Liver (tissue), 8 donors: ENCODE measurements at regions not wholly inside any gene's neighbourhood (a gene's known extent, or its start where the extent isn't known, plus 50 kb on each side); places are given as distances from the start of the nearest gene placed in this dataset.
A peak's percentile ranks its signal among the peaks of the same experiment; 100 is the strongest.

ENCODE experiments used
- DNase-seq: peaks from one replicate; pipeline ENCODE4 v3.0.0-alpha.2; 2017; ENCODE audit warnings: low spot score
- H3K27ac ChIP-seq, 2 donors: one replicate each; pipeline ENCODE4 v1.7.0; 2013; ENCODE audit warnings: inconsistent platforms in 2 of 2, low read length in 2 of 2, control low read depth in 1 of 2, low read depth in 1 of 2, mild to moderate bottlenecking in 1 of 2
- H3K27me3 ChIP-seq, 4 donors: one replicate each; pipeline versions ENCODE4 v1.6.1 to v1.7.0; 2013; ENCODE audit warnings: low read length in 3 of 4, inconsistent platforms in 1 of 4, mild to moderate bottlenecking in 1 of 4, moderate library complexity in 1 of 4; ENCODE audit not compliant: control insufficient read depth in 4 of 4, insufficient read depth in 4 of 4
- H3K36me3 ChIP-seq, 4 donors: one replicate each; pipeline versions ENCODE4 v1.6.1 to v1.7.0; 2013; ENCODE audit warnings: low read length in 3 of 4, mild to moderate bottlenecking in 3 of 4, low read depth in 1 of 4, moderate library complexity in 1 of 4; ENCODE audit not compliant: control insufficient read depth in 4 of 4, insufficient read depth in 3 of 4
- H3K4me1 ChIP-seq, 4 donors: one replicate each; pipeline versions ENCODE4 v1.6.1 to v1.7.0; 2013; ENCODE audit warnings: low read length in 3 of 4, mild to moderate bottlenecking in 3 of 4, moderate library complexity in 1 of 4; ENCODE audit not compliant: control insufficient read depth in 4 of 4, insufficient read depth in 4 of 4
- H3K4me3 ChIP-seq, 3 donors: one replicate each; pipeline versions ENCODE4 v1.6.1 to v1.7.0; 2013; ENCODE audit warnings: low read length in 3 of 3, control low read depth in 1 of 3, low read depth in 1 of 3, mild to moderate bottlenecking in 1 of 3
- H3K9ac ChIP-seq, 2 donors: one replicate each; pipeline ENCODE4 v1.7.0; 2013; ENCODE audit warnings: low read length in 2 of 2, mild to moderate bottlenecking in 2 of 2, moderate library complexity in 2 of 2, control low read depth in 1 of 2, low read depth in 1 of 2
- H3K9me3 ChIP-seq, 4 donors: one replicate each; pipeline versions ENCODE4 v1.6.1 to v1.7.0; 2013; ENCODE audit warnings: low read length in 3 of 4; ENCODE audit not compliant: control insufficient read depth in 4 of 4
- ATF3 ChIP-seq: IDR thresholded peaks from 2 replicates; pipeline ENCODE4 v1.6.1; 2016; ENCODE audit warnings: antibody characterized with exemption
- EGR1 ChIP-seq, 2 donors: IDR thresholded peaks; 2 replicates each; pipeline ENCODE4 v1.6.1; 2016 to 2018; ENCODE audit warnings: antibody characterized with exemption in 2 of 2, low read depth in 2 of 2
- FOXA1 ChIP-seq: IDR thresholded peaks from 2 replicates; pipeline ENCODE4 v1.6.1; 2016; ENCODE audit warnings: antibody characterized with exemption
- FOXA2 ChIP-seq: IDR thresholded peaks from 2 replicates; pipeline ENCODE4 v1.6.1; 2016; ENCODE audit warnings: antibody characterized with exemption
- HNF4A ChIP-seq, 2 donors: conservative IDR thresholded peaks; 2 replicates each; pipeline ENCODE4 v1.6.1; 2016; ENCODE audit warnings: antibody characterized with exemption in 2 of 2, mild to moderate bottlenecking in 2 of 2
- JUND ChIP-seq, 2 donors: IDR thresholded peaks; 2 replicates each; pipeline ENCODE4 v1.6.1; 2016; ENCODE audit warnings: antibody characterized with exemption in 2 of 2
- MAX ChIP-seq: IDR thresholded peaks from 2 replicates; pipeline ENCODE4 v1.6.1; 2016; ENCODE audit warnings: antibody characterized with exemption
- NR2F2 ChIP-seq: IDR thresholded peaks from 2 replicates; pipeline ENCODE4 v1.6.1; 2016; ENCODE audit warnings: antibody characterized with exemption
- RAD21 ChIP-seq, 2 donors: IDR thresholded peaks; 2 replicates each; pipeline ENCODE4 v1.6.1; 2016; ENCODE audit warnings: antibody characterized with exemption in 2 of 2, mild to moderate bottlenecking in 2 of 2
- REST ChIP-seq: IDR thresholded peaks from 2 replicates; pipeline ENCODE4 v1.6.1; 2016; ENCODE audit warnings: antibody characterized with exemption, mild to moderate bottlenecking
- RXRA ChIP-seq, 2 donors: IDR thresholded peaks; 2 replicates each; pipeline ENCODE4 v1.6.1; 2017 to 2018; ENCODE audit warnings: antibody characterized with exemption in 2 of 2, mild to moderate bottlenecking in 1 of 2
- TAF1 ChIP-seq: conservative IDR thresholded peaks from 2 replicates; pipeline ENCODE4 v1.6.1; 2016; ENCODE audit warnings: antibody characterized with exemption, mild to moderate bottlenecking
- YY1 ChIP-seq: IDR thresholded peaks from 2 replicates; pipeline ENCODE4 v1.6.1; 2016; ENCODE audit warnings: antibody characterized with exemption, mild to moderate bottlenecking
- ZBTB33 ChIP-seq: IDR thresholded peaks from 2 replicates; pipeline ENCODE4 v1.6.1; 2016; ENCODE audit warnings: antibody characterized with exemption
- WGBS: extraction: QIAGEN DNeasy Blood & Tissue Kit; methylation state at CpG from one replicate; pipeline ENCODE4 v1.1.7; 2013; 5-methylcytosine and 5-hydroxymethylcytosine counted together
- TF ChIP-seq, protein P1 (sequence below): fragments of 150-350 bp; IDR thresholded peaks from 2 replicates; pipeline ENCODE4 v1.5.1; 2017; ENCODE audit warnings: improper control_type of control experiment, low read depth, low read length; ENCODE audit not compliant: missing input control
- donor health status: healthy.
- donor health status: healthy.
- donor health status: healthy.
- donor health status: healthy.
- donor health status: healthy.

DNA sequence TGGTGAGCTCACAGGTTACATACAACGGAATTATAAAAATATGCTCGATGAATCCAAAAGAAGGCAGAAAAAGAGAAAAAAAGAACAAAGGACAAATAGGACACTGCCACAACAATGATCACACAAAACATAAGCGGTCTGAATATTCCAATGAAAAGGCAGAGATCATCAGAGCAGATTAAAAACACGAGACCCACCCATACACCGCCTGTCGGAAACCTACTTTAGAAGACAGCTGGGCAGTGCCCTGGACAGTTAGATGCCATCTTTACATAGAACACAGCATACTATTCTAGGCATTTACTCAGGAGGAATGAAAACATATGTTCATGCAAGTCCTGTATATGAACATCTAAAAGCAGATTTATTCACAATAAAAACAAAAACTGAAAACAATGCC is 204.1 kb downstream of the TTLL2 start:
- Histone ChIP-seq H3K27me3 (no peaks in the 10 kb centered on the region), H3K9me3 (no peaks in the 10 kb centered on the region), H3K36me3 (no peaks in the 10 kb centered on the region), H3K4me3 (no peak overlapping the region), H3K4me1 (peaks cover 0 to 7% (median 2%) of the 10 kb centered on the region in 4 donors), H3K9ac (no peak overlapping the region), H3K27ac (no peak overlapping the region)
- WGBS = 88% methylated on average over 6 of the region's 6 CpGs
- no peak for DNase-seq
- no peak for TF ChIP-seq MAX
- no peak for TF ChIP-seq JUND (IDR thresholded peaks at IDR 0.05)
- no peak for TF ChIP-seq TAF1
- TF ChIP-seq RXRA (IDR thresholded peaks at IDR 0.05) = no peak
- no peak for TF ChIP-seq HNF4A (conservative IDR thresholded peaks at IDR 0.05)
- TF ChIP-seq FOXA2 = no peak
- no peak for TF ChIP-seq NR2F2
- no peak for TF ChIP-seq FOXA1
- TF ChIP-seq, protein P1, sequence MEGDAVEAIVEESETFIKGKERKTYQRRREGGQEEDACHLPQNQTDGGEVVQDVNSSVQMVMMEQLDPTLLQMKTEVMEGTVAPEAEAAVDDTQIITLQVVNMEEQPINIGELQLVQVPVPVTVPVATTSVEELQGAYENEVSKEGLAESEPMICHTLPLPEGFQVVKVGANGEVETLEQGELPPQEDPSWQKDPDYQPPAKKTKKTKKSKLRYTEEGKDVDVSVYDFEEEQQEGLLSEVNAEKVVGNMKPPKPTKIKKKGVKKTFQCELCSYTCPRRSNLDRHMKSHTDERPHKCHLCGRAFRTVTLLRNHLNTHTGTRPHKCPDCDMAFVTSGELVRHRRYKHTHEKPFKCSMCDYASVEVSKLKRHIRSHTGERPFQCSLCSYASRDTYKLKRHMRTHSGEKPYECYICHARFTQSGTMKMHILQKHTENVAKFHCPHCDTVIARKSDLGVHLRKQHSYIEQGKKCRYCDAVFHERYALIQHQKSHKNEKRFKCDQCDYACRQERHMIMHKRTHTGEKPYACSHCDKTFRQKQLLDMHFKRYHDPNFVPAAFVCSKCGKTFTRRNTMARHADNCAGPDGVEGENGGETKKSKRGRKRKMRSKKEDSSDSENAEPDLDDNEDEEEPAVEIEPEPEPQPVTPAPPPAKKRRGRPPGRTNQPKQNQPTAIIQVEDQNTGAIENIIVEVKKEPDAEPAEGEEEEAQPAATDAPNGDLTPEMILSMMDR = no peak

GRCh38 chr6:167529444-167530335 is 204.8 kb downstream of the TTLL2 start:
- TF ChIP-seq EGR1 (IDR thresholded peaks at IDR 0.05; ENCODE audit: low read depth in 2 of 2) (no peak), ATF3 (no peak), HNF4A (conservative IDR thresholded peaks at IDR 0.05) (peak; percentile 18 to 33)
- H3K27me3 ChIP-seq = no peaks in the 10 kb centered on the region
- H3K27ac ChIP-seq = no peak overlapping the region
- no peaks in the 10 kb centered on the region for H3K36me3 ChIP-seq
- no peaks in the 10 kb centered on the region for H3K9me3 ChIP-seq
- WGBS = 80% methylated on average over 11 of the region's 11 CpGs
- DNase-seq = no peak
- no peak overlapping the region for H3K9ac ChIP-seq
- no peak overlapping the region for H3K4me3 ChIP-seq
- peaks cover 0 to 8% (median 2%) of the 10 kb centered on the region in 4 donors for H3K4me1 ChIP-seq

- no peak for DNase-seq
- H3K27ac ChIP-seq = no peak overlapping the region
- no peaks in the 10 kb centered on the region for H3K9me3 ChIP-seq
- H3K9ac ChIP-seq = no peak overlapping the region
- WGBS = 92% methylated on average over 16 of the region's 16 CpGs
- H3K36me3 ChIP-seq = no peaks in the 10 kb centered on the region
- H3K27me3 ChIP-seq = no peaks in the 10 kb centered on the region
- no peak overlapping the region for H3K4me3 ChIP-seq
- peaks cover 0 to 8% (median 2%) of the 10 kb centered on the region in 4 donors for H3K4me1 ChIP-seq
- TF ChIP-seq ATF3 = no peak
- no peak for TF ChIP-seq YY1
- TF ChIP-seq FOXA1 = no peak
- no peak for TF ChIP-seq RAD21 (IDR thresholded peaks at IDR 0.05)
- no peak for TF ChIP-seq FOXA2
- TF ChIP-seq JUND (IDR thresholded peaks at IDR 0.05) = no peak
- no peak for TF ChIP-seq ZBTB33
- TF ChIP-seq NR2F2 = no peak
- no peak for TF ChIP-seq EGR1 (IDR thresholded peaks at IDR 0.05; ENCODE audit: low read depth in 2 of 2)
- TF ChIP-seq, protein P1 = no peak
- no peak for TF ChIP-seq HNF4A (conservative IDR thresholded peaks at IDR 0.05)
- TF ChIP-seq RXRA (IDR thresholded peaks at IDR 0.05) = no peak
- no peak for TF ChIP-seq TAF1
- no peak for TF ChIP-seq REST
Observed at GRCh38 chr6:167530951-167531350, 206.1 kb downstream of the TTLL2 start.
